Mesendoderm (in vitro differentiated cells): ENCODE measurements at regions not wholly inside any gene's neighbourhood (a gene's known extent, or its start where the extent isn't known, plus 50 kb on each side); places are given as distances from the start of the nearest gene placed in this dataset.
"Not testable (repeated sequence)": the region's sequence is repeated elsewhere in the genome, so short reads cannot be mapped to it uniquely, and the experiment has no call there.

Experiments
- DNase-seq: peaks from one replicate; pipeline ENCODE4 v3.0.0; 2013
- H2AK5ac ChIP-seq: 2 replicates; pipeline ENCODE4 v1.6.1; 2013; ENCODE audit warnings: low read length, inconsistent platforms
- H2BK120ac ChIP-seq: 2 replicates; pipeline ENCODE4 v1.6.1; 2013; ENCODE audit warnings: low read depth, mild to moderate bottlenecking, low read length, moderate library complexity, mixed read lengths
- H2BK15ac ChIP-seq: replicated peaks from 2 replicates; pipeline ENCODE4 v1.6.1; 2013; ENCODE audit warnings: low read depth, mild to moderate bottlenecking, moderate library complexity
- H2BK5ac ChIP-seq: 2 replicates; pipeline ENCODE4 v1.6.1; 2013; ENCODE audit warnings: low read length, inconsistent platforms
- H3K18ac ChIP-seq: 2 replicates; pipeline ENCODE4 v1.6.1; 2013; ENCODE audit warnings: mild to moderate bottlenecking, low read length, mixed read lengths
- H3K23ac ChIP-seq: one replicate; pipeline ENCODE4 v1.6.1; 2013; ENCODE audit warnings: low read length
- H3K27ac ChIP-seq: 2 replicates; pipeline ENCODE4 v1.5.1; 2013; ENCODE audit warnings: low read depth, mild to moderate bottlenecking, inconsistent platforms, low read length, moderate library complexity
- H3K27me3 ChIP-seq: 2 replicates; pipeline ENCODE4 v1.6.1; 2013; ENCODE audit warnings: low read length, control low read depth, mild to moderate bottlenecking, inconsistent platforms; ENCODE audit not compliant: insufficient read depth, poor library complexity
- H3K36me3 ChIP-seq: 2 replicates; pipeline ENCODE4 v1.6.1; 2013; ENCODE audit warnings: low read length, inconsistent platforms; ENCODE audit not compliant: control insufficient read depth, insufficient read depth
- H3K4ac ChIP-seq: one replicate; pipeline ENCODE4 v1.6.1; 2013; ENCODE audit warnings: low read depth, mild to moderate bottlenecking, low read length, moderate library complexity
- H3K4me1 ChIP-seq: 2 replicates; pipeline ENCODE4 v1.6.1; 2013; ENCODE audit warnings: low read depth, low read length, inconsistent platforms; ENCODE audit not compliant: control insufficient read depth
- H3K4me2 ChIP-seq: 2 replicates; pipeline ENCODE4 v1.6.1; 2013; ENCODE audit warnings: low read length
- H3K4me3 ChIP-seq: 2 replicates; pipeline ENCODE4 v1.5.1; 2013; ENCODE audit warnings: mild to moderate bottlenecking, low read length
- H3K56ac ChIP-seq: one replicate; pipeline ENCODE4 v1.6.1; 2013; ENCODE audit warnings: low read length
- H3K79me1 ChIP-seq: 2 replicates; pipeline ENCODE4 v1.6.1; 2013; ENCODE audit warnings: low read length, inconsistent platforms
- H3K79me2 ChIP-seq: 2 replicates; pipeline ENCODE4 v1.6.1; 2013; ENCODE audit warnings: mild to moderate bottlenecking, low read length; ENCODE audit not compliant: control insufficient read depth, insufficient read depth
- H3K9ac ChIP-seq: 2 replicates; pipeline ENCODE4 v1.6.1; 2013; ENCODE audit warnings: low read length, inconsistent platforms
- H4K5ac ChIP-seq: one replicate; pipeline ENCODE4 v1.6.1; 2013; ENCODE audit warnings: low read length
- H4K8ac ChIP-seq: one replicate; pipeline ENCODE4 v1.6.1; 2013; ENCODE audit warnings: low read depth, mild to moderate bottlenecking, control low read depth, low read length, moderate library complexity
- WGBS: extraction: QIAGEN DNeasy Blood & Tissue Kit; methylation state at CpG from one replicate; pipeline ENCODE4 v1.1.7; 2013; ENCODE audit warnings: low lambda C conversion rate, missing lambda C conversion rate; ENCODE audit not compliant: insufficient coverage; ENCODE audit errors: extremely low coverage; 5-methylcytosine and 5-hydroxymethylcytosine counted together

- H3K79me2 ChIP-seq, result no peaks in the 10 kb centered on the region
- no peak overlapping the region for H3K27ac ChIP-seq
- H2BK15ac ChIP-seq, result no peak overlapping the region
- H4K8ac ChIP-seq, result no peak overlapping the region
- H2BK120ac ChIP-seq, result no peak overlapping the region
- H4K5ac ChIP-seq, result no peak overlapping the region
- H3K79me1 ChIP-seq, result no peaks in the 10 kb centered on the region
- no peak overlapping the region for H3K18ac ChIP-seq
- H3K4me2 ChIP-seq, result no peak overlapping the region
- no peak overlapping the region for H3K9ac ChIP-seq
- H2BK5ac ChIP-seq, result no peak overlapping the region
- no peak overlapping the region for H3K23ac ChIP-seq
- H3K4me1 ChIP-seq, result no peaks in the 10 kb centered on the region
- H2AK5ac ChIP-seq, result no peak overlapping the region
- no peak for DNase-seq
- no peak overlapping the region for H3K4ac ChIP-seq
- no peaks in the 10 kb centered on the region for H3K36me3 ChIP-seq
- no peaks in the 10 kb centered on the region for H3K27me3 ChIP-seq
- no peak overlapping the region for H3K56ac ChIP-seq
- no peak overlapping the region for H3K4me3 ChIP-seq
These were observed 453.1 kb downstream of the TRAM1L1 start for GRCh38 chr4:116632269-116632668.

GRCh38 chr4:116628598-116628997, 456.8 kb downstream of the TRAM1L1 start:
- no peak overlapping the region for H2BK120ac ChIP-seq
- H3K79me1 ChIP-seq, result no peaks in the 10 kb centered on the region
- no peaks in the 10 kb centered on the region for H3K79me2 ChIP-seq
- no peaks in the 10 kb centered on the region for H3K4me1 ChIP-seq
- H2BK5ac ChIP-seq, result no peak overlapping the region
- H3K18ac ChIP-seq, result no peak overlapping the region
- DNase-seq, result peak; percentile 30
- no peak overlapping the region for H3K4me3 ChIP-seq
- H3K27me3 ChIP-seq, result no peaks in the 10 kb centered on the region
- H3K4me2 ChIP-seq, result no peak overlapping the region
- H2BK15ac ChIP-seq, result no peak overlapping the region
- no peak overlapping the region for H3K27ac ChIP-seq
- H3K36me3 ChIP-seq, result no peaks in the 10 kb centered on the region
- H3K9ac ChIP-seq, result no peak overlapping the region
- 100% methylated on average over 1 of the region's 2 CpGs for WGBS
- no peak overlapping the region for H3K23ac ChIP-seq
- no peak overlapping the region for H3K56ac ChIP-seq
- H3K4ac ChIP-seq, result no peak overlapping the region
- no peak overlapping the region for H2AK5ac ChIP-seq
- H4K5ac ChIP-seq, result no peak overlapping the region
- no peak overlapping the region for H4K8ac ChIP-seq

DNA sequence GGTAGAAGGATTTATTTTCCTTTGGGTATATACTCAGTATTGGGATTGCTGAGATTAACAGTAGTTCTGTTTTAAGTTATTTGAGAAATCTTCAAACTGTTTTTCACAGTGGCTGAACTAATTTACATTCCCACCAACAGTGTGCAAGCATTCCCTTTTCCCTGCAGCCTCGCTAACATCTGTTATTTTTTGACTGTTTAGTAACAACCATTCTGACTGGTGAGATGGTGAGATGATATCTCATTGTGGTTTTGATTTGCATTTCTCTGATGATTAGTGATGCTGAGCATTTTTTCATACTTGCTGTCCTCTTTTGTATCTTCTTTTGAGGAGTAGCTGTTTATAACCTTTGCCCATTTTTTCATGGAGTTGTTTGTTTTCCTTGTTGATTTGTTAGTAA, 457.8 kb downstream of the TRAM1L1 start:
- no CpG with 5 or more reads among the region's 1 CpG for WGBS
- H3K56ac ChIP-seq, result no peak overlapping the region
- no peak overlapping the region for H2BK5ac ChIP-seq
- no peaks in the 10 kb centered on the region for H3K27me3 ChIP-seq
- DNase-seq, result peak; percentile 32
- no peak overlapping the region for H3K18ac ChIP-seq
- no peak overlapping the region for H3K23ac ChIP-seq
- no peaks in the 10 kb centered on the region for H3K4me1 ChIP-seq
- H3K36me3 ChIP-seq, result no peaks in the 10 kb centered on the region
- H4K8ac ChIP-seq, result no peak overlapping the region
- no peak overlapping the region for H3K4me3 ChIP-seq
- no peak overlapping the region for H2AK5ac ChIP-seq
- no peak overlapping the region for H3K4me2 ChIP-seq
- H3K4ac ChIP-seq, result no peak overlapping the region
- H3K27ac ChIP-seq, result no peak overlapping the region
- H3K79me1 ChIP-seq, result no peaks in the 10 kb centered on the region
- no peaks in the 10 kb centered on the region for H3K79me2 ChIP-seq
- no peak overlapping the region for H4K5ac ChIP-seq
- no peak overlapping the region for H2BK15ac ChIP-seq
- no peak overlapping the region for H2BK120ac ChIP-seq
- H3K9ac ChIP-seq, result no peak overlapping the region

GRCh38 chr4:116619508-116619907, 465.9 kb downstream of the TRAM1L1 start:
- not testable (repeated sequence) for H2AK5ac ChIP-seq, H2BK15ac ChIP-seq, H3K9ac ChIP-seq, H3K4me3 ChIP-seq, H3K79me1 ChIP-seq, DNase-seq, H3K4ac ChIP-seq, H3K4me2 ChIP-seq, H3K27ac ChIP-seq, H3K18ac ChIP-seq, H2BK5ac ChIP-seq, H2BK120ac ChIP-seq, H3K56ac ChIP-seq, H3K79me2 ChIP-seq, H4K8ac ChIP-seq, H3K23ac ChIP-seq, H3K27me3 ChIP-seq, H3K4me1 ChIP-seq, H3K36me3 ChIP-seq, H4K5ac ChIP-seq
- WGBS, result no CpG with 5 or more reads among the region's 8 CpGs

DNA sequence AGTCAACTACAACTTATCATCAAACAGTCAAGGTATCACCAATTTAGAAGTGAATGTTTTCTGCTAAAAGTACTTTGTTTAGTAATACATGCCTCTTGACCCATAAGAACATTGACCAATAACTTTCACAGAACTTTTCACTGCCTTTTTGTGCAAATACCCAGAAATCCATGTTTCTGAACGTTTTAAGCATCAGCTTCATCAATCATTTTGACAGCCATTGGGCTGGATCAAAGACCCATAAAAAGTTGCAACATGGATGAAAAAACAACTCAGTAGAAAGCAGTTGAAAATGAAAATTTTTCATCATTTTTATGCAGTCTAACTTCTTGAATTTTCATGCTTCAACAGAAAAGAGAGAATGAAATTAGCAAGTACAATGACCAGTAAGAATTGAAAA, 466.7 kb downstream of the TRAM1L1 start:
- Histone ChIP-seq H4K8ac (no peak overlapping the region), H3K4me3 (no peak overlapping the region), H2BK120ac (no peak overlapping the region), H3K4me1 (no peaks in the 10 kb centered on the region), H3K18ac (no peak overlapping the region), H3K4me2 (no peak overlapping the region), H3K27ac (no peak overlapping the region), H2AK5ac (no peak overlapping the region), H4K5ac (no peak overlapping the region), H3K79me2 (no peaks in the 10 kb centered on the region), H3K56ac (no peak overlapping the region), H3K23ac (no peak overlapping the region), H3K36me3 (no peaks in the 10 kb centered on the region), H2BK15ac (no peak overlapping the region), H3K4ac (no peak overlapping the region), H3K27me3 (no peaks in the 10 kb centered on the region), H3K9ac (no peak overlapping the region), H3K79me1 (no peaks in the 10 kb centered on the region), H2BK5ac (no peak overlapping the region)
- no peak for DNase-seq
- WGBS, result no CpG with 5 or more reads among the region's 1 CpG

GRCh38 chr4:116603096-116603495, 482.3 kb downstream of the TRAM1L1 start:
- no peak overlapping the region for H3K9ac ChIP-seq
- no peaks in the 10 kb centered on the region for H3K79me2 ChIP-seq
- H4K8ac ChIP-seq, result no peak overlapping the region
- H3K4ac ChIP-seq, result no peak overlapping the region
- no peak overlapping the region for H3K4me2 ChIP-seq
- H2AK5ac ChIP-seq, result no peak overlapping the region
- no peak overlapping the region for H4K5ac ChIP-seq
- H2BK15ac ChIP-seq, result no peak overlapping the region
- no peaks in the 10 kb centered on the region for H3K36me3 ChIP-seq
- H3K56ac ChIP-seq, result no peak overlapping the region
- DNase-seq, result peak; percentile 65
- no CpG with 5 or more reads among the region's 2 CpGs for WGBS
- no peaks in the 10 kb centered on the region for H3K27me3 ChIP-seq
- no peak overlapping the region for H3K23ac ChIP-seq
- no peak overlapping the region for H2BK120ac ChIP-seq
- no peak overlapping the region for H3K18ac ChIP-seq
- H3K79me1 ChIP-seq, result no peaks in the 10 kb centered on the region
- H3K27ac ChIP-seq, result no peak overlapping the region
- H3K4me1 ChIP-seq, result no peaks in the 10 kb centered on the region
- no peak overlapping the region for H3K4me3 ChIP-seq
- no peak overlapping the region for H2BK5ac ChIP-seq
